HFFc6 (cell line): ENCODE measurements at regions not wholly inside any gene's neighbourhood (a gene's known extent, or its start where the extent isn't known, plus 50 kb on each side); places are given as distances from the start of the nearest gene placed in this dataset.
A peak's percentile ranks its signal among the peaks of the same experiment; 100 is the strongest.

Experiments used
- DNase-seq: peaks from one replicate; pipeline ENCODE4 v3.0.0-alpha.2; 2018
- H3K27ac Mint-ChIP-seq: 2 replicates; pipeline ENCODE4 v1.8.0; 2020; ENCODE audit warnings: mild to moderate bottlenecking, mixed read lengths
- H3K27me3 Mint-ChIP-seq: 2 replicates; pipeline ENCODE4 v1.8.0; 2021; ENCODE audit warnings: mild to moderate bottlenecking, moderate library complexity, mixed read lengths; ENCODE audit not compliant: insufficient read depth
- H3K36me3 Mint-ChIP-seq: 2 replicates; pipeline ENCODE4 v1.8.0; 2021; ENCODE audit warnings: low read depth, mixed read lengths
- H3K4me1 Mint-ChIP-seq: 2 replicates; pipeline ENCODE4 v1.8.0; 2020; ENCODE audit warnings: low read depth, mixed read lengths
- H3K4me3 Mint-ChIP-seq: 2 replicates; pipeline ENCODE4 v1.8.0; 2020; ENCODE audit warnings: mild to moderate bottlenecking, moderate library complexity, mixed read lengths
- H3K9me3 Mint-ChIP-seq: 2 replicates; pipeline ENCODE4 v1.8.0; 2020; ENCODE audit warnings: mild to moderate bottlenecking, mixed read lengths
- TF ChIP-seq, protein P1 (sequence below): fragments of 200-600 bp; sonication (generic); IDR thresholded peaks from 2 replicates; pipeline ENCODE4 v1.5.0; 2021; ENCODE audit warnings: antibody characterized with exemption, mild to moderate bottlenecking

DNA sequence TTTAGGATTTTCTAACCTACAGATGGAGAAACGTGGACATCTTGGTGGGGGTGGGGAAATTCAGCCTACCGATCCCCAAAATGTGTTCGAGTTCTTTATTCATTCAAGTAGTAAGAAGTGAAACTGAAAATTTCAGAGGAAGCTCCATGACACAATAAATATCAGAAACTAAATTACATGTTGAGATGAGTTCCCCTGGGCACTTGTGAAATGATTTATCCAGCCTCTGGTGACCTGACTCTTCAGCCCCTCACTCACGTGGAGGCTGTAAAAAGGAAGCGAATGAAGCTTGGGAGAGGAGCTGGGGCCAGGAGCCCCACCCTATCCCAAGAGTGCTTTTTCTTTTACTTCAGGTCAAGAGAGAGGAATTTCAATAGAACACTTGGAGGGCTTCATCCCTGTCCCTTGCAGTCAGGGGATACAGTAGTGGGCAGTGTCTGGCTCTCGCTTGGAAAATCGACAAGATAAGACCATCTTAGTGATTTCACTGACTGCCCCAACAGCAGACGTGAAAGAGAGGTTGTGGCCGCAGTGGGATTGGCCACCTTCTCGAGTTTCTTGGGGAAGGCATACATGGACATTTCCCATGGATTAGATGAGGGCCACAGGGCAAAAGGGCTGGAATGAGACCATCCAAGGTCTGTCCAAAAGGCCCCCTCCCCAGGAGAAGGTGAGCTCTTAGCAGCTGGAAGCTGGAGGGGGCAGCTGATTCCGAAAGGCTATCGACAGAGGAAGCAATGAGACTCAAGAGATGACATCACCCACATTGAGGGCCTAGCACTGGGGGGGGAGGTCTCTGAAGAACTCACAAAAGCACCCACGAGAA lies 76.8 kb upstream of the SH3PXD2B start:
- H3K36me3 Mint-ChIP-seq, result no peaks in the 10 kb centered on the region
- H3K27me3 Mint-ChIP-seq, result peaks cover 37% of the 10 kb centered on the region
- H3K4me3 Mint-ChIP-seq, result no peak overlapping the region
- peaks cover 17% of the 10 kb centered on the region for H3K4me1 Mint-ChIP-seq
- no peak for DNase-seq
- H3K9me3 Mint-ChIP-seq, result peaks cover 5% of the 10 kb centered on the region; the same call in 1 of the 2 replicates
- TF ChIP-seq, protein P1, sequence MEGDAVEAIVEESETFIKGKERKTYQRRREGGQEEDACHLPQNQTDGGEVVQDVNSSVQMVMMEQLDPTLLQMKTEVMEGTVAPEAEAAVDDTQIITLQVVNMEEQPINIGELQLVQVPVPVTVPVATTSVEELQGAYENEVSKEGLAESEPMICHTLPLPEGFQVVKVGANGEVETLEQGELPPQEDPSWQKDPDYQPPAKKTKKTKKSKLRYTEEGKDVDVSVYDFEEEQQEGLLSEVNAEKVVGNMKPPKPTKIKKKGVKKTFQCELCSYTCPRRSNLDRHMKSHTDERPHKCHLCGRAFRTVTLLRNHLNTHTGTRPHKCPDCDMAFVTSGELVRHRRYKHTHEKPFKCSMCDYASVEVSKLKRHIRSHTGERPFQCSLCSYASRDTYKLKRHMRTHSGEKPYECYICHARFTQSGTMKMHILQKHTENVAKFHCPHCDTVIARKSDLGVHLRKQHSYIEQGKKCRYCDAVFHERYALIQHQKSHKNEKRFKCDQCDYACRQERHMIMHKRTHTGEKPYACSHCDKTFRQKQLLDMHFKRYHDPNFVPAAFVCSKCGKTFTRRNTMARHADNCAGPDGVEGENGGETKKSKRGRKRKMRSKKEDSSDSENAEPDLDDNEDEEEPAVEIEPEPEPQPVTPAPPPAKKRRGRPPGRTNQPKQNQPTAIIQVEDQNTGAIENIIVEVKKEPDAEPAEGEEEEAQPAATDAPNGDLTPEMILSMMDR, result no peak
- no peak overlapping the region for H3K27ac Mint-ChIP-seq

DNA sequence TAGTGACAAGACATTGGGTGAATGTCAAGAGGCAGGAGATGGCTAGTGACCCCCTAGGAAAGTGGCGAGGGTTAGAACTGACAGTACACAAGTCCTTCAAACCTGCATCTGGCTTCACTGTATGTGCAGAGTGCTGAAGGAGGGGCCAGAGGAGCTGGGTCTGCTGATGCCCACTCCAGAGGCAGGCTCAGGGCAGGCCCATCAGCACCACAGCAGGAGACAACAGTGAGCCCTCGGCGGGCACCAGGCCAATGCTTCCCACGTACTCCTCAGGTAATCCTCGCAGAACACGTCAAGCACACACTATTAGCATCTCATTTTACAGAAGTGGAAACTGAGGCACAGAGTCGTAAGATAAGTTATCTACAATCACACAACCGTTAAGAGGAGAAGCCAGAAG lies 76.1 kb upstream of the SH3PXD2B start:
- Mint-ChIP-seq H3K27me3 (peaks cover 39% of the 10 kb centered on the region), H3K4me1 (peaks cover 17% of the 10 kb centered on the region), H3K9me3 (peaks cover 5% of the 10 kb centered on the region; the same call in 1 of the 2 replicates), H3K4me3 (no peak overlapping the region), H3K27ac (no peak overlapping the region), H3K36me3 (no peaks in the 10 kb centered on the region)
- no peak for DNase-seq
- TF ChIP-seq, protein P1, result no peak

DNA sequence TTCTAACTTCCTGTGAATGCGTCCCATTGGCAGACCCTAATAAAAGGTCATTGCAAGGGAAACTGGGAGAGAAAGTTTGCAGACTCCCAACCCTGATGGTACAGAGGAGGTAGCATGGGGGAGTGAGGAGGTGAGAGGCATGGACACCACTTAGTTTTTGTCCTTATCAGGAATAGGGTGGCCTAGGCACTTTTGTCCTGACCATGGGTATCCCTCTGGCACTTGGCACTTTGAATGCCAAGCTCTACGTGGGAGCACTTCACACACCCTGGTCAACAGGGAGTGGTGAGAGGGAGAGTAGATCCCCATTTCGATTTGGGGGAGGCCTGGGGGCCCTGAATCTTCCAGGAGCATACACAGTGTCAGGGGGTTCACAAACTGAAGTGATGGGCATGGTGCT lies 75.6 kb upstream of the SH3PXD2B start:
- H3K4me1 Mint-ChIP-seq, result peaks cover 17% of the 10 kb centered on the region
- no peaks in the 10 kb centered on the region for H3K36me3 Mint-ChIP-seq
- no peak for DNase-seq
- no peak overlapping the region for H3K4me3 Mint-ChIP-seq
- TF ChIP-seq, protein P1, result no peak
- no peak overlapping the region for H3K27ac Mint-ChIP-seq
- H3K27me3 Mint-ChIP-seq, result peaks cover 39% of the 10 kb centered on the region
- H3K9me3 Mint-ChIP-seq, result peaks cover 5% of the 10 kb centered on the region; the same call in 1 of the 2 replicates

- DNase-seq, result peak; percentile 27
- TF ChIP-seq, protein P1, result no peak
- H3K36me3 Mint-ChIP-seq, result no peaks in the 10 kb centered on the region
- peaks cover 5% of the 10 kb centered on the region; the same call in 1 of the 2 replicates for H3K9me3 Mint-ChIP-seq
- H3K27me3 Mint-ChIP-seq, result peaks cover 50% of the 10 kb centered on the region
- peaks cover 10% of the 10 kb centered on the region for H3K4me1 Mint-ChIP-seq
- no peak overlapping the region for H3K4me3 Mint-ChIP-seq
- H3K27ac Mint-ChIP-seq, result no peak overlapping the region
Measured at GRCh38 chr5:172528440-172528839, 74.1 kb upstream of the SH3PXD2B start.

DNA sequence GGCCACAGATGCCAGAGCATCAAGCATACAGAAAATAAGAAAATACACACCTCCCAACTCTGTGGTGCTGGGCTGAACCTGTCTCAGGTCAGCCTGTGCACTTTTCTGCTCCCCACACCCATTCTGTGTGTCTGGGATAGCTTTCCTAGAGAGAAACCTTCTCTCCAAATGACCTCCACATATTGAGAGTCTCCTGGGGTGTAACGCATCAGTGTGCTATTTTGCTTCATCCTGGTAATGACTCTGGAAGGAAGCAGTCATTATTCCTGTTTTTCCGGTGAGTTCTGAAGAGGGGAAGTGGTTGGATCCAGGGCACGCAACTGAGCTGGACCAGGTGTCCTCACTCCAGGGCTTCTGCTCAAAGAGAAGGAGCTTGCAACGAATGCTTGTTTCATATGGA lies 73.2 kb upstream of the SH3PXD2B start:
- no peak overlapping the region for H3K27ac Mint-ChIP-seq
- H3K36me3 Mint-ChIP-seq, result peaks cover 5% of the 10 kb centered on the region; the same call in 1 of the 2 replicates
- H3K27me3 Mint-ChIP-seq, result peaks cover 50% of the 10 kb centered on the region
- peaks cover 8% of the 10 kb centered on the region; the same call in 1 of the 2 replicates for H3K9me3 Mint-ChIP-seq
- no peak for DNase-seq
- TF ChIP-seq, protein P1, result no peak
- no peak overlapping the region for H3K4me3 Mint-ChIP-seq
- H3K4me1 Mint-ChIP-seq, result 0 out of 2 replicates have a peak, but pooled peaks cover 2% of the 10 kb centered on the region
